Activated CD4-positive, alpha-beta memory T cell treated with anti-CD3 and anti-CD28 coated beads for 36 hours (primary cell): ENCODE measurements at regions not wholly inside any gene's neighbourhood (a gene's known extent, or its start where the extent isn't known, plus 50 kb on each side); places are given as distances from the start of the nearest gene placed in this dataset.

Experiments
- CTCF ChIA-PET: fragments of 350-600 bp; sonication (Branson Sonifier 250); formaldehyde crosslinking; loops from one replicate; lab custom pipeline; 2021; ENCODE audit warnings: antibody characterized with exemption, inconsistent platforms; lab: Charles Lee
- POLR2A ChIA-PET: fragments of 350-600 bp; sonication (Branson Sonifier 250); formaldehyde crosslinking; loops from one replicate; lab custom pipeline; 2021; ENCODE audit warnings: antibody characterized with exemption; lab: Charles Lee
- DNase-seq: peaks from one replicate; pipeline ENCODE4 v3.0.0-alpha.2; 2020
- H3K27ac Mint-ChIP-seq: one replicate; pipeline ENCODE4 v1.8.0; 2021; ENCODE audit warnings: mixed read lengths
- H3K27me3 Mint-ChIP-seq: one replicate; pipeline ENCODE4 v1.8.0; 2021; ENCODE audit warnings: mixed read lengths
- H3K36me3 Mint-ChIP-seq: one replicate; pipeline ENCODE4 v1.8.0; 2021; ENCODE audit warnings: mixed read lengths
- H3K4me1 Mint-ChIP-seq: one replicate; pipeline ENCODE4 v1.8.0; 2021; ENCODE audit warnings: low read depth, mixed read lengths
- H3K4me3 Mint-ChIP-seq: one replicate; pipeline ENCODE4 v1.8.0; 2021; ENCODE audit warnings: mild to moderate bottlenecking, mixed read lengths
- H3K9me3 Mint-ChIP-seq: one replicate; pipeline ENCODE4 v1.8.0; 2021; ENCODE audit warnings: mixed read lengths
- intact Hi-C: fragments of 100-400 bp; cut with micrococcal nuclease; formaldehyde crosslinking; loops from one replicate; pipeline ENCODE4 v1.15.1; 2023

DNA sequence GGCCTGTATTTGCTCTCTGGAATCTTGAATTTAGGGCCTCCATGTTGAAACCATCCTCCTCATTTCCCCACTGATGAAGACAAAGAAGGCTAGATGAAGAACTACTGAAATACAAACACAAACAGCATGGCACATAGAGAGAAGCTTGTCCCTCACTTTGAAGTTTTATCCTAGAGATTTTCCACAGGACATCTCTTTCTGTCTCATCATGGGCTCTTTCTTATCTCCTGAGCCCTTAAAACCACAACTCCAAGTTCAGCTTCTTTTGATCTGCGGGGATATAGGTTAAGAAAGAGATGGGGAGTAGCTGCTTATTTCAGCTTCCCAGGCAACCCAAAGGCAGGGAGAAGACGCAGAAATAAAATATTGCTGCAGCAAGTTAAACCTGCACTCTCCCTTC, 213.1 kb upstream of the LRIG1 start:
- DNase-seq, result no peak
- Mint-ChIP-seq H3K27ac (no peak overlapping the region), H3K4me3 (no peak overlapping the region), H3K36me3 (no peaks in the 10 kb centered on the region), H3K27me3 (no peaks in the 10 kb centered on the region), H3K9me3 (no peaks in the 10 kb centered on the region), H3K4me1 (no peaks in the 10 kb centered on the region)
- ChIA-PET POLR2A (no interaction called here), CTCF (no interaction called here)
- intact Hi-C loops, result no loop called here

DNA sequence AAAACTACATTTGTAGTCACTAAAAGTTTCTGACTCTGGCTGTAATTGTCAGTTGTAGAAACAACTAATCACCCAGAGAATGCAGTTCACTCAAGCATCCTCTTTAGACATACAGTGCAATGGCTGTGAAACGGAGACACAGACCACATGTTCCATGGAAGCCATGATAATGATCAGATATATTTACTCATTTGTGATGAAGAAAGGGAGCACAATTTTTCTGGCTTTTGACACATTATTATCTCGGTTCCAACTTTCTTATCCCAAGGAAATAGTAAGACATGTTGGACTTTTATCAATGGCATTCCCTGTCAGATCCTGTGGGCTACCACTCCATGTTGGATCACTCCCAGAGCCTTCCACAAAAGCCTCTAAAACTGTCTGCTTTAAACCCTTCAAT, 215.0 kb upstream of the LRIG1 start:
- intact Hi-C loops, result no loop called here
- no peaks in the 10 kb centered on the region for H3K4me1 Mint-ChIP-seq
- no peaks in the 10 kb centered on the region for H3K27me3 Mint-ChIP-seq
- H3K36me3 Mint-ChIP-seq, result no peaks in the 10 kb centered on the region
- H3K9me3 Mint-ChIP-seq, result no peaks in the 10 kb centered on the region
- no peak for DNase-seq
- H3K4me3 Mint-ChIP-seq, result no peak overlapping the region
- H3K27ac Mint-ChIP-seq, result no peak overlapping the region
- ChIA-PET CTCF (no interaction called here), POLR2A (no interaction called here)

DNA sequence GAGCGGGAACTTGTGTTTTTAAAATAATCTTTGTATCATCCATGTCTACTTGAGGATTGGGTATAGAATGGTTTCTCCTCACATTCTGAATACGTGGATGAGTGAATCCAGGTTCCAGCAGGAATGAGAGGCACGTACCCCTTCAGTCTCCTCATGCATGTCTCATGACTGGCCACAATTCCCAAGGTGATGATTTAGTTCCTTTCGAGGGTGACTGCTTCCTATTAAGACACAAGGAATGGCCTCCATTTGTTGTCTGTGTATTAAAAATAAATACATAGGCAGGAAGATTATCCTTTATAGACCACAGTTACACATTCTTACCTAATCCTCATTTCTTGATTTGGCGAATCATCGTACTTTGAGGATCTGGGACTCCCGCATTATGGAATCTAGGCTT, 217.0 kb upstream of the LRIG1 start:
- no peak overlapping the region for H3K4me3 Mint-ChIP-seq
- H3K27ac Mint-ChIP-seq, result no peak overlapping the region
- no peaks in the 10 kb centered on the region for H3K4me1 Mint-ChIP-seq
- no peaks in the 10 kb centered on the region for H3K9me3 Mint-ChIP-seq
- no peak for DNase-seq
- intact Hi-C loops, result no loop called here
- peaks cover 2% of the 10 kb centered on the region for H3K27me3 Mint-ChIP-seq
- ChIA-PET CTCF (interaction anchor here (0.6 kb wide), 1 partner anchor 116 kb away, joined by 3 read pairs; no protein-coding TSS in a partner anchor), POLR2A (no interaction called here)
- no peaks in the 10 kb centered on the region for H3K36me3 Mint-ChIP-seq

DNA sequence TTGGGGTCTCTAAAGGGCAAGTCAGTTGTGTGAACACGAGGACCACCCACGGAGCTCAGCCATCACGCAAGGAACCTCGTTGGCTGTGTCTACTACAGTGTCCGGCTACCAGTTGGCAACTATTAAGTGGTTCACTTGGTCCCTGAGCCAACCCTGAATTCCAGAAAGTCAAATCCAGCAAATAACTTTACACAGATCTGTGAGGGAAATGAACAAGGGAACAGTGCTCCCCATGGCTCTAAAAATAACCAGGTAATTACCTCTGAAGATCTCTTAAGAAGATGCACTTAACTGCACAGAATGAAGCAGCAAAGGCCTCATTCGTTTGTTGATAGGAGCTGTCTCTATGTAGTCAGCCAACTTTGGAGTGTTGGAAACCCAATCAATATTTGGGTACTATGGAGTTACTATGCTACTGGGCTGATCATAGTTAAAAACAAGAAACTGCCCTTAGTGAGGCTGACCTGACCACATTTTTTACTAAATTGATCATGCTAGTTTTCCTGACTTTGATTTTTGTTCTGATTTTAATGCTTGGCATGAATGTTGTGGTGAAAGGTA, 219.1 kb upstream of the LRIG1 start:
- no peaks in the 10 kb centered on the region for H3K9me3 Mint-ChIP-seq
- intact Hi-C loops, result no loop called here
- ChIA-PET POLR2A (no interaction called here), CTCF (no interaction called here)
- no peaks in the 10 kb centered on the region for H3K4me1 Mint-ChIP-seq
- no peak for DNase-seq
- H3K27me3 Mint-ChIP-seq, result peaks cover 4% of the 10 kb centered on the region
- no peak overlapping the region for H3K27ac Mint-ChIP-seq
- no peak overlapping the region for H3K4me3 Mint-ChIP-seq
- no peaks in the 10 kb centered on the region for H3K36me3 Mint-ChIP-seq

DNA sequence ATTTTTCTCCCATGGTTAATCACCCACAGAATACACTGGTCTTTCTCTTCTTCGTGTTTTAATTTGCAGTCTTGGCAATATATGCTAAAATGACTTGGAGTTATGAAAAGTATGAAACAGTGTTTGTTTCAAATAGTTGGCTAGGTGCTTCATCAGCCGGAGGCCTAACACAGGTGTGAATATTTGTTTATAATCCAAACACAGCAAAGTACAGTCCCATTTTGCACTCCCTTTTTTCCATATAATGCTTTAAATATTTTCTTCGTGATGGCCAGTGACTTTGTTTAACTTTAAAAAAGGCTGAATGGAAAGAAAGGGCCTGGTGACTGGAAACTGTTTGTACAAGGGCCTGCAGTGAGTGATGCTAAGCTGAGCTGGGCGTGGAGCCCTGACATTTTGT, 219.7 kb upstream of the LRIG1 start:
- intact Hi-C loops, result no loop called here
- no peaks in the 10 kb centered on the region for H3K36me3 Mint-ChIP-seq
- no peaks in the 10 kb centered on the region for H3K9me3 Mint-ChIP-seq
- POLR2A ChIA-PET, result no interaction called here
- H3K4me3 Mint-ChIP-seq, result no peak overlapping the region
- H3K27ac Mint-ChIP-seq, result no peak overlapping the region
- DNase-seq, result no peak
- peaks cover 4% of the 10 kb centered on the region for H3K27me3 Mint-ChIP-seq
- H3K4me1 Mint-ChIP-seq, result no peaks in the 10 kb centered on the region
- CTCF ChIA-PET, result no interaction called here

DNA sequence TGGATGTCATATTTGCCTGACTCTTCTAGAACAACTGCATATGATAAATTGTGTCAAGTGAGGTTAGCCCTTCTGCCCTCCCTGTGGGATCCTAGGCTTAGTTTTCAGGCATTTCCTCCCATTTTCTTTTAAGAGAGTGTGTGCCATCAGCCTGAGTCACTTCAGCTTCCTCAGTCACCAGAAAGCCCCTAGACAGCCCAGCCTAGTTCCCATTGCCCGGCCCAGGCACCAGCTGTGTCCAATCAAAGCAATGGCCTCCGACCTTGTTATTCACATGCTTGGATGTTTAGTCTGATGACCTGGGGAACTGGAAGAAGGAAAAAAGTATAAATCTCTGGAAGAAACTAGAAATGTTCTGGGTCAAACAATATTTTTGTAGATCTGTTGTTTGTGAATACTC, 221.9 kb upstream of the LRIG1 start:
- H3K27ac Mint-ChIP-seq, result no peak overlapping the region
- ChIA-PET CTCF (no interaction called here), POLR2A (no interaction called here)
- intact Hi-C loops, result no loop called here
- no peaks in the 10 kb centered on the region for H3K9me3 Mint-ChIP-seq
- no peaks in the 10 kb centered on the region for H3K4me1 Mint-ChIP-seq
- H3K36me3 Mint-ChIP-seq, result no peaks in the 10 kb centered on the region
- DNase-seq, result no peak
- no peak overlapping the region for H3K4me3 Mint-ChIP-seq
- H3K27me3 Mint-ChIP-seq, result peaks cover 4% of the 10 kb centered on the region

DNA sequence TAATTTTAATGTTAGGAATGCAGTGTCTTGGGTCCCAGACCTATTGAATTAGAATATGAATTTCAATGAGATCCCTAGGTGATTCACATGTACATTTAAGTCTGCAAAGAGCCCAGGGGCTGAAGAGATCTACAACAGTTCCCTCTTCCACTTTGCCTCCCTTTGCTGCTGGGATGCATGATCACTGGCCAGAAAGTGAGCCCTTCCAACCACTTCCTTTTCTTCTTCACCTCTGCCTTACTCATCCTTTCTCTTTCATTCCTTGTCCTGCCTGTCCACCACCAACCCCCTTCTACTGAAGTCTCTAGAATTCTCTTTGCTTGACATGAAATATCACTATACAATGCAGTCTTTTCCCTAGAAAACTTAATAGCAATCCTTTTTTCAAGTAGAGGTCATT, 222.4 kb upstream of the LRIG1 start:
- POLR2A ChIA-PET, result no interaction called here

DNA sequence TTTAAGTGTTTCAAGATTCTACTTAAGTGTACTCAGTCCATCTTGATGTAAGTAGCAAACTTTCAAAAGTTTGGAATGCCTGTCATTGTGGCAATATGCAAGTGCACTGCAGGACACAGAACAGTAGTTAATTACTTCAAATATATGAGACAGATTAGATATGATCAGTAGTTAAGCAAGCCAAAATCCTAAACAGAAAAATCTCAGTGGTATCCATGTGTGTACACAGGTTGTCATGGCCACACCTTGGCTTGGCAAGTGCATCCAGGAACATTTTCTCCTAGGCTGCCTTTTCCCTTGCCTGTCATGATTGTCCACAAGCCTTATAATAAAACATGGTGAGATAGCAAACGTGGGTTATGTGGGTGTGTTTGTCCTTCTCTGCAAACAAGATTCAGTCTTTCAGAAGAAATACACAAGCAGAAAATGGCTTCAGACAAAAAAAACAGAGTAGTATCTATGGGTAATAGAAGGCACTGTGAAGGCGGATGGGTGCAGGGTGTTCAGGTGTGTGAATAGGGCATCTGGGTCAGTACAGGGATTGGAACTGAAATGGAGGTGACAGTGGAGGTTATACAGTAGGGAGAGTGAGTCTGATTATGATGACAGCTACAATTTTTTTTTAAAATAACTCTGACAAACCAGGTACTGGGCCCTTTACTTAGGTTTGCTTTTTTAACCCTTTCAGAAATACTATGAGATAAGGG, 229.0 kb upstream of the LRIG1 start:
- DNase-seq, result no peak
- H3K4me1 Mint-ChIP-seq, result no peaks in the 10 kb centered on the region
- H3K27me3 Mint-ChIP-seq, result peaks cover 3% of the 10 kb centered on the region
- POLR2A ChIA-PET, result no interaction called here
- no peak overlapping the region for H3K27ac Mint-ChIP-seq
- CTCF ChIA-PET, result no interaction called here
- intact Hi-C loops, result no loop called here
- no peaks in the 10 kb centered on the region for H3K36me3 Mint-ChIP-seq
- H3K4me3 Mint-ChIP-seq, result no peak overlapping the region
- no peaks in the 10 kb centered on the region for H3K9me3 Mint-ChIP-seq

More for the DNA sequence above, 222.4 kb upstream of the LRIG1 start:
- no peak for DNase-seq
- CTCF ChIA-PET, result no interaction called here
- peaks cover 6% of the 10 kb centered on the region for H3K27me3 Mint-ChIP-seq
- intact Hi-C loops, result no loop called here
- no peaks in the 10 kb centered on the region for H3K36me3 Mint-ChIP-seq
- no peaks in the 10 kb centered on the region for H3K4me1 Mint-ChIP-seq
- H3K4me3 Mint-ChIP-seq, result no peak overlapping the region
- H3K9me3 Mint-ChIP-seq, result no peaks in the 10 kb centered on the region
- H3K27ac Mint-ChIP-seq, result no peak overlapping the region

DNA sequence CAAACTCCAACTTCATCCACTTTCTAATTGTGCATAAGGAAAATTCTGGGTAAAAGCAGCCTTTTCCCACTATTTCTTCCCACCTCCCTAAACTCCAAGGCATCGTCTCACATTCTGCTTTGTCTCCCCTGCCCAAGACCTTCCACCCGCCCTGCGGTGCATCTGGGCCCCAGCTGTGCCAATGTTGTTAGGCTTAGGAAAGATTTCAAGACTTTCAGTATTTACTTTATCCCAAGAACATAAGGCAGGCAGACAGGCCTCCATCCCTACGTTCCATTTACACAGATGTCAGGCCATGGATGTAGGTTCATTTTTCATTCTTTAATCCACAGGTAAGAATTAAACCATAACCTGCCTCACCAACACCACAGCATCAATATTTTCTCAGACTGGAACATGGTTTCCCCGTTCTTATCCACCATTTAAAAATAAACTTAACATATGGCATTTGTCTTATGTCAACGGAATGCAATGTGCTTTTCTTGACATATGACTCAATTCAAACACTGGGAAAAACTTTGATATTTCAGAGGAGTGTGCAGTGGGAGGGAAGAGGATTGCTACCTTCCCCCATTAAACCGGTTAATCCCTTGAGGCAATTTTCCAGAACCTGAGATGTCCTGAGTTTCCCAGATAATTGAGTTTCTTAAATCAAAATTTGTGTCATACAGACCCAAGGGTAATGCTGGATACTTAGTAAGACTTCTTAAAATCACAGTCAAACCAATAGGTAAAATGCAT, 238.0 kb upstream of the LRIG1 start:
- Mint-ChIP-seq H3K4me3 (no peak overlapping the region), H3K9me3 (no peaks in the 10 kb centered on the region), H3K27me3 (no peaks in the 10 kb centered on the region), H3K36me3 (no peaks in the 10 kb centered on the region), H3K4me1 (no peaks in the 10 kb centered on the region), H3K27ac (no peak overlapping the region)
- intact Hi-C loops, result no loop called here
- no peak for DNase-seq
- ChIA-PET POLR2A (interaction anchor here (0.7 kb wide), 1 partner anchor 43 kb away, joined by 5 read pairs; no protein-coding TSS in a partner anchor), CTCF (no interaction called here)

DNA sequence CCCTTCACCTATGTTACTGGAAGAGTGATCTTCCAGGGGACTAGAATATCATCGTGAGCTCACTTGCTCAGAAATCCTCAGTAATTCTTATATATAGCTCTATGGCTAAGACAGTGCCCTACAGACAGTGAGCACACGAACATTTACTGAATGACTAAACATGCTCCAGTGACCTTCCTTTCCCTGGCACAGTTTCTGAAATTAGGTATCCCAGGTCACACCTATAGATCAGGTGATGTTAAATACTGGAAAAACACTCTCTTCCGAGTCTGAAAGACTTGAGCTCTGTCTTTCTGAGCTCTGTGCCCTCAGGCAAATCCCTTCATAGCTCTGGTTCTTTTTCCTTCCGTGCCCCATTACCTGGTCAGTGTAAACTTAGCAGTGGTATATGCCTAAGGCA, 239.4 kb upstream of the LRIG1 start:
- POLR2A ChIA-PET, result no interaction called here
- CTCF ChIA-PET, result interaction anchor here (1.5 kb wide), 1 partner anchor 332 kb away, joined by 3 read pairs; no protein-coding TSS in a partner anchor
- intact Hi-C loops, result no loop called here
- H3K27ac Mint-ChIP-seq, result no peak overlapping the region
- no peaks in the 10 kb centered on the region for H3K4me1 Mint-ChIP-seq
- H3K27me3 Mint-ChIP-seq, result no peaks in the 10 kb centered on the region
- no peak for DNase-seq
- H3K4me3 Mint-ChIP-seq, result no peak overlapping the region
- no peaks in the 10 kb centered on the region for H3K9me3 Mint-ChIP-seq
- no peaks in the 10 kb centered on the region for H3K36me3 Mint-ChIP-seq

DNA sequence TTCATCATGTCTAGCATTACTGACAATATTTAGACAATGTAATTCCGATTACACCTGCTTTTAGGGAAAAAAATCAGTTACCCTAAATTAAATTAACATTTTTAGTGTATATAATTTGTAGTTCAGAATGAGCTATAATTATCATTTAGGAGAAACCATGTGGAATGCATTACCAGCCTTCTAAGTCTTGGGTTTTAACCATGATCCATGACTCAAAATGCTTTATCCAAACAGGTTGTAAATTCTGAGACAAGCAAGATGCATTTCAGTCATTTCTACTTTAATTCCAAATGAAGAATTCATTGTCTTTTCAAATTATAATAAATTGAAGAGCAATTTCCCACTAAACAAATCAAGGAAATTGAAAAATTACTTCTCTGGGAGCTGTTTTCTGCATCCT, 243.7 kb upstream of the LRIG1 start:
- Mint-ChIP-seq H3K27ac (no peak overlapping the region), H3K27me3 (no peaks in the 10 kb centered on the region), H3K9me3 (no peaks in the 10 kb centered on the region), H3K36me3 (no peaks in the 10 kb centered on the region), H3K4me3 (no peak overlapping the region), H3K4me1 (no peaks in the 10 kb centered on the region)
- intact Hi-C loops, result no loop called here
- ChIA-PET CTCF (interaction anchor here (1.4 kb wide), 1 partner anchor 78 kb away, joined by 3 read pairs; no protein-coding TSS in a partner anchor), POLR2A (no interaction called here)
- DNase-seq, result no peak

DNA sequence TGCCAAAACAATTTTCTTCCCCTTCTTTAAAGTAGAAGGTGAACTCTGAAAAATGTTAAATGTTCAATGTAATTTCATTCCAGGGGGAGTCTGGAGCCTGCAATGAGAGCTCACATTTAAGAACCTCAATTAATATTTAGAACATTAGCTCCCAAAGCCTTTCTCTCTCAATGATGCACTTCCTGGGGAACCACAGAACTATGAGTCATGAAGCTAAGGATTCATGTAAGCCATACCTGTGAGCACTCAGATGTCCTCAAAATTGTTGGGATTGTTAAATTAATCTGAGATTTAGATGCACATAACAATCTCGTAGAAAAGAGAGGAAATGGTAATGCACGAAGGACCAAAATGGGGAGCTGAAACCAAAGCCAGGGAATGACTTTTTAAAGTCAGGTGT, 244.2 kb upstream of the LRIG1 start:
- CTCF ChIA-PET, result interaction anchor here (1.4 kb wide), 1 partner anchor 77 kb away, joined by 3 read pairs; no protein-coding TSS in a partner anchor
- H3K4me3 Mint-ChIP-seq, result no peak overlapping the region
- intact Hi-C loops, result no loop called here

More for the DNA sequence above, 244.2 kb upstream of the LRIG1 start:
- no peaks in the 10 kb centered on the region for H3K27me3 Mint-ChIP-seq
- no peaks in the 10 kb centered on the region for H3K9me3 Mint-ChIP-seq
- no peak overlapping the region for H3K27ac Mint-ChIP-seq
- H3K4me1 Mint-ChIP-seq, result no peaks in the 10 kb centered on the region
- no peak for DNase-seq
- POLR2A ChIA-PET, result no interaction called here
- H3K36me3 Mint-ChIP-seq, result no peaks in the 10 kb centered on the region
